ENCODE measurements at regions not wholly inside any gene's neighbourhood (a gene's known extent, or its start where the extent isn't known, plus 50 kb on each side); places are given as distances from the start of the nearest gene placed in this dataset.
A peak's percentile ranks its signal among the peaks of the same experiment; 100 is the strongest.

GRCh38 chr13:26477681-26478080 lies 79.8 kb upstream of the WASF3 start:
- H3K4me1 ChIP-seq, result peaks cover 0 to 20% (median 1%) of the 10 kb centered on the region in 4 donors
- WGBS, 2 donors (ENCODE audit: low coverage in 1 of 2), result no CpG with 5 or more reads among the region's 6 CpGs
- H3K4me3 ChIP-seq, result no peak overlapping the region
- no peaks in the 10 kb centered on the region for H3K9me3 ChIP-seq
- no peak for TF ChIP-seq POLR2AphosphoS5 (IDR thresholded peaks at IDR 0.05)
- no peak for TF ChIP-seq CTCF (IDR thresholded peaks at IDR 0.05)
- no peak for TF ChIP-seq POLR2A (IDR thresholded peaks at IDR 0.05)
- TF ChIP-seq EP300 (IDR thresholded peaks at IDR 0.05; ENCODE audit: low read depth), result no peak
- in situ Hi-C loops (cut with MboI; ENCODE audit: low pct_ligation_motif_present in 1 of 4, low pct_unique_long_range_greater_than_20kb in 1 of 4, low sequenced_read_pairs in 3 of 4) (no loop called here), intact Hi-C loops (cut with DNase I; ENCODE audit: low total_unique reads) (no loop called here)
- H3K27me3 ChIP-seq, result no peaks in the 10 kb centered on the region
- no peak for DNase-seq
- no peak overlapping the region for H3K27ac ChIP-seq
- H3K36me3 ChIP-seq, result no peaks in the 10 kb centered on the region

DNA sequence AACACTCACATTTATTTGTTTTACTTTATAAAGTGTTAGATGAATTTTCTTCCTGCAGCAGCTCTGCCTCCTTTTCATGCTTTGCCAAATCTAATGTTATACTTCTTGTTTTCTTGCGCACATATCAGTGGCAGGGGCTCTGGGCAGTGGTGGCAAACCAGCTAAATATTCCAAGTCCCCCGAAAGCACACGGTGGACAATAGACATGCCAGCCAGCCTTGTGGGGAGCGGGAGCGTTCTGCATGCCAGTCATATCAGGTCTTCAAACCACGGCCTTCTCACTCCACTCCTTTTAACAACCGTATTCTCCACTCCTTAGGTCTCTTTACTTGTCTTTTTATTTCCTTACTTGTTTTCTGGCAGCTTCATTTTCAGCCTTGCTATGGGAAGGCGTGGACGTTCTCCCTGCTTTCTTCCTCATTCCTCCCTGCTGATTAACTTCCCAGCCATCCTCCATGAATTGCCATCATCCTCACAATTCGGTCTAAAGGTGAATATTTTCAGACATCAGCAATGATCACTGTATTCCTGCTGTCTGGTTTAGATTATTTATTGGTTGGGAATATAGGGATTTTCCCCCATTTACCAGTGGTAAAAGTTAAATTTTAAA lies 77.1 kb upstream of the WASF3 start:
- Histone ChIP-seq H3K27me3 (no peaks in the 10 kb centered on the region), H3K27ac (peak overlapping the region in 3 of 4 donors; percentile 60 to 70 (median 63)), H3K36me3 (no peaks in the 10 kb centered on the region), H3K9me3 (no peaks in the 10 kb centered on the region), H3K4me1 (peaks cover 0 to 23% (median 4%) of the 10 kb centered on the region in 4 donors), H3K4me3 (no peak overlapping the region)
- WGBS, 2 donors (ENCODE audit: low coverage in 1 of 2), result 29 to 52% methylated on average over 7 to 10 of the region's 10 CpGs
- intact Hi-C loops (cut with DNase I; ENCODE audit: low total_unique reads) (loop anchor here (10.0 kb wide), 1 partner anchor 214 kb away; no protein-coding TSS in a partner anchor), in situ Hi-C loops (cut with MboI; ENCODE audit: low pct_ligation_motif_present in 1 of 4, low pct_unique_long_range_greater_than_20kb in 1 of 4, low sequenced_read_pairs in 3 of 4) (loop anchor here in 1 of 4 donors (10.0 kb wide), 1 partner anchor 214 kb away; no protein-coding TSS in a partner anchor)
- TF ChIP-seq CTCF (IDR thresholded peaks at IDR 0.05) (no peak), POLR2AphosphoS5 (IDR thresholded peaks at IDR 0.05) (peak in 2 of 3 donors; percentile 24 to 47)
- DNase-seq, result peak; percentile 38

GRCh38 chr13:26482451-26483197 lies 74.9 kb upstream of the WASF3 start:
- no peak for TF ChIP-seq POLR2A (IDR thresholded peaks at IDR 0.05)
- peak; percentile 81 to 88 (median 86) for TF ChIP-seq CTCF (IDR thresholded peaks at IDR 0.05)
- in situ Hi-C loops (cut with MboI; ENCODE audit: low pct_ligation_motif_present in 1 of 4, low pct_unique_long_range_greater_than_20kb in 1 of 4, low sequenced_read_pairs in 3 of 4), result loop anchor here in 1 of 4 donors (10.0 kb wide), 1 partner anchor 212 kb away; no protein-coding TSS in a partner anchor
- intact Hi-C loops (cut with DNase I; ENCODE audit: low total_unique reads), result loop anchor here (10.0 kb wide), 1 partner anchor 212 kb away; no protein-coding TSS in a partner anchor
- DNase-seq, result peak; percentile 73
- H3K27me3 ChIP-seq, result no peaks in the 10 kb centered on the region
- WGBS, 2 donors (ENCODE audit: low coverage in 1 of 2), result 19% methylated on average over 3 of the region's 3 CpGs; no CpG with 5 or more reads in 1 of the 2 donors
- H3K9me3 ChIP-seq, result no peaks in the 10 kb centered on the region
- H3K36me3 ChIP-seq, result no peaks in the 10 kb centered on the region
- H3K4me3 ChIP-seq, result peak overlapping the region in 1 of 4 donors; percentile 18
- peaks cover 0 to 25% (median 4%) of the 10 kb centered on the region in 4 donors for H3K4me1 ChIP-seq
- H3K27ac ChIP-seq, result no peak overlapping the region

DNA sequence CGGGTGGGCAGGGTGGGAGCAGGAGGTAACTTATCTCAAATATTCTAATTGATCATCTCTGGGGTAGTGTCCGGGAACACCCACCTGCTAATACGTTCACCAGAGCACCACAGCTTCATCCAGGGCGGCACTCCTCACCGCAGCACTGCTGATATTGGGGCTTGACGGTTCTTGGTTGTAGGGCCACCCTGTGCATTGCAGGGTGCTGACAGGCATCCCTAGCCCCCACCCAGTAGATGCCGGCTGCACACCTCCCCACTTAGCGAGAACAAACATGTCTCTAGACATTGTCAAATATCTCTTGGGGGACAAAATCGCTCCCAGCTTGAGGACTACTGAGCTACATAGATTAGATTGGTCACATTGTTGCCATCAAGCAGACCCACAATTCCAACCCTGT lies 73.9 kb upstream of the WASF3 start:
- intact Hi-C loops (cut with DNase I; ENCODE audit: low total_unique reads) (loop anchor here (10.0 kb wide), 1 partner anchor 211 kb away; no protein-coding TSS in a partner anchor), in situ Hi-C loops (cut with MboI; ENCODE audit: low pct_ligation_motif_present in 1 of 4, low pct_unique_long_range_greater_than_20kb in 1 of 4, low sequenced_read_pairs in 3 of 4) (loop anchor here in 1 of 4 donors (10.0 kb wide), 1 partner anchor 211 kb away; no protein-coding TSS in a partner anchor)
- no peaks in the 10 kb centered on the region for H3K27me3 ChIP-seq
- no peak overlapping the region for H3K27ac ChIP-seq
- DNase-seq, result no peak
- no peak for TF ChIP-seq POLR2A (IDR thresholded peaks at IDR 0.05)
- TF ChIP-seq CTCF (IDR thresholded peaks at IDR 0.05), result no peak
- TF ChIP-seq POLR2AphosphoS5 (IDR thresholded peaks at IDR 0.05), result no peak
- no peak for TF ChIP-seq EP300 (IDR thresholded peaks at IDR 0.05; ENCODE audit: low read depth)
- no peaks in the 10 kb centered on the region for H3K9me3 ChIP-seq
- H3K4me3 ChIP-seq, result no peak overlapping the region
- H3K4me1 ChIP-seq, result peaks cover 0 to 25% (median 4%) of the 10 kb centered on the region in 4 donors
- no peaks in the 10 kb centered on the region for H3K36me3 ChIP-seq
- WGBS, 2 donors (ENCODE audit: low coverage in 1 of 2), result 90% methylated on average over 9 of the region's 9 CpGs; no CpG with 5 or more reads in 1 of the 2 donors

Data from transverse colon (tissue), 4 donors.